GM21619 (cell line): ENCODE measurements at regions not wholly inside any gene's neighbourhood (a gene's known extent, or its start where the extent isn't known, plus 50 kb on each side); places are given as distances from the start of the nearest gene placed in this dataset.

Experiments
- ATAC-seq: cut with Tn5 transposase; IDR thresholded peaks from one replicate; pipeline ENCODE4 v1.9.1; 2021; ENCODE audit not compliant: unreplicated experiment

DNA sequence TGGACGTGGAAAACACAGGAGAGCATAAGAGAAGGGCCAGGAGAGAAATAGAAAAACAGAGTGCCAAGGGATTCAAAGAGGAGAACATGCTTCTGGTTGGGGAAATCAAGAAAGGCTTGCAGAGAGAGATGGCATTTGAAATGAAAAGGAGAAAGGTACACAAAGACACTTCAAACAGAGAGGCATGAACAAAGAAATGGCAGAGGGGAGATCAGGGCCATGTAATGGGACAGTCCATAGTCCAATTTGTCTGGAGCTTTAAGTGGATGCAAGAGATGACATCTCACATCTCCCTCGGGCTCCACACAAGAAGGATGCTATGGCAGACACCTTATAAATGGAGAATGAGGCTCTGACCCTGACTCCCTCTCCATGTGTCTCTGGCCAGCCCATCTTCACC lies 331.1 kb downstream of the MLLT3 start:
- no peak for ATAC-seq

DNA sequence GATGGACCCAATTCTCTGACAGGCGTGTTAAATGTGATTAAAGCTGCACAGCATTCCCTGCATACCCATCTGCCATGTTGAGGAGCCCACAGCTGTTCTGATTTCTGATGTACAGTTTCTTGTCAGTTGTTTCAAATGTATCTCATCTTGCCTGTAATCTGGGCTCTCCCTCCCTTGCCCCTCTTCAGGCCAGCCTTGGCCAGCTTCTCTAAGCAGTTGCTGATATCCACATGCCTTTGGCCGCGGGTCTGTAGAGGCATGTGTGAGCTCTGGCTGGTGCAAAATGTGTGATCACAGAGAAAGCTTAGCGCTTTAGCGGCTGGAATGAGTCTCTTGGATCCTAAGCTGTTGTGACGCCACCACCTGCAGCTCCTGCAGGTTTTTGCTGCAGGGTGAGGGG lies 332.0 kb downstream of the MLLT3 start:
- ATAC-seq: no peak

DNA sequence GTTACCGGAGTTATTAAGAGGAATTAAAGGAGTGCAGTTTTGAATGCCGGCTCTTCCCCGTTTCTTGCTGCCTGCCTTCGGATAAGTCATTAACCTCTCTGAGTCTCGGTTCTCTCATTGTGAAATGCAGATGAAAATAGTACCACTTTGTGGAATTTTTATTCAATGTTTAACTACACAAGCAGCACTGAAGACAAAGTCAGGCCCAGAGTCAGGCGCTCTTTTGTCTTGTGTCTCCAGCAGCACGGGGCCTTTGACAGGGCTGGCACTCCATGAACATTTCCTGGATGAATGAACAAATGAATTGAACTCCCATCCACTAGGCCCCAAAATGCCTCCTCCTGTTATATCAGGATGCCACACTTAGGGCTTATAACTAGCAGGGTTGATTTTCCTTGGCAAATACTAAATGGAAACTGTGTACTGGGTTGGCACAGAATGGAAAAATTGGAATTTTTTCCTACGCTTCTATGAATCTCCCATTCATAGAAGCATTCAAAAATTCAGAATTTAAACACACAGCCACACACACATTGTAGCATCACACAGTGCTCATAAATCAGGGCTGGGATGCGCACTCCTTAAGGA lies 332.8 kb downstream of the MLLT3 start:
- peak; percentile 23 for ATAC-seq

GRCh38 chr9:20286969-20287368 lies 335.3 kb downstream of the MLLT3 start:
- no peak for ATAC-seq

GRCh38 chr9:20286154-20286700 lies 336.1 kb downstream of the MLLT3 start:
- ATAC-seq: no peak

DNA sequence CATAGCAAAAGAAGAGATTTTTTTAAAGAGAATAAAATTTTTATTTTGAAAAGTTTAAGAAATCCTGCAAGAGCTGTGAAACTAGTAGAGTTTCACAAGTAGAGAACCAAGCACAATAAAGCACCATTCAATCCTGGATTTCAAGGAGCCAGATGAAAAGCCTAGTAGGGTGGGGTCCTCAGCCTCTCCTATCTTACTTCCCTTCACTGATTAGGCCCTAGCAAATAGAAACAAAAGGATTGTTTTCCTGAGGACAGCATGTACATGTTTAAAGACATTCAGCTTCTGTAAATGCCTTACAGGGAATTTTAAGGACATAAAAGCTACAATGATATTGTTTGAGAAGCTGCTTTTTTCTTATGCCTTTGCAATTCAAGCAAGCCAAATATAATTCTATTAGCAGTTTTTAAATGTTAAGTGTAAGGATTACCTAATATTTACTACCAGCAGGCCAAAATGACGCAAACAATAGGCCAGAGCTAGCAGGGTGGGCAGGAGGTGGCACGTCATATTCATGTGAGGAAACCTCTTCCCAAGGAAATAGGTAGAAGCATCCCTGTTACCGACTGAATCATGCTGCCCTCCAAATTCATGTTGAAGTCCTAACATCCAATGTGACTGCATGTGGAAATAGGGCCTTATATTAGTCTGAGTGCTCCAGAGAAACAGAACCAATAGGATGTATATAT lies 337.6 kb downstream of the MLLT3 start:
- ATAC-seq: no peak

GRCh38 chr9:20280330-20280729 lies 342.0 kb downstream of the MLLT3 start:
- ATAC-seq: no peak

DNA sequence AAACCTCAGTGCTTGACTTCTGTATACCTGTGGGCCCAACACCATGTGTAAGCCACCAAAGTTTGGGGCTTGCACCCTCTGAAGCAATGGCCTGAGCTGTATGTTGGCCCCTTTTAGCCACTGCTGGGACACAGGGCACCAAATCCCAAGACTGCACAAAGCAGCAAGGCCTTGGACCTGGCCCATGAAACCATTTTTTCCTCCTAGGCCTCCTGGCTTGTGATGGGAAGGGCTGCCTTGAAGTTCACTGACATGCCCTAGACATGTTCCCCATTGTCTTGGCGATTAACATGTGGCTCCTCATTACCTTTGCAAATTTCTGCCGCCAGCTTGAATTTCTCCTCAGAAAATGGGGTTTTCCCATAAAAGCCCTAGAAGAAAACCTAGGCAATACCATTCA lies 345.5 kb downstream of the MLLT3 start:
- no peak for ATAC-seq

- no peak for ATAC-seq
Observed at GRCh38 chr9:20271723-20272122, 350.6 kb downstream of the MLLT3 start.

GRCh38 chr9:20271096-20271495 lies 351.2 kb downstream of the MLLT3 start:
- ATAC-seq: peak; percentile 57

GRCh38 chr9:20270161-20270560 lies 352.1 kb downstream of the MLLT3 start:
- no peak for ATAC-seq

DNA sequence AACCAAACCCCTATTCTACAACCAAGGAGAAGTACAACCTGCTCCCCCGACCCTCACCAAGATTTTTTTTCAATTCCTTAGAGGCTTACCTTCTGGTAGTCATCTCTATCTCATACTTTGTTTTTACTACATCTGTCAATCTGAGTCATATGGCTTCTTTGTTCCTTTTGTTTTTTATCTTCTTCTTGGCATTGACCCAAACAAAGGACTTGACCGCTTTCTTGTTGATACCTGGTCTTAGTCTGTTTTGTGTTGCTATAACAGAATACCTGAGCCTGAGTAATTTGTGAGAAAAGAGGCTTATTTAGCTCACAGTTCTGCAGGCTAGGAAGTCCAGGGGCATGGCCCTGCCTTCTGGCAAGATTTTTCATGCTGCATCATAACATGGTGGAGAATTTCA lies 352.7 kb downstream of the MLLT3 start:
- ATAC-seq: no peak

DNA sequence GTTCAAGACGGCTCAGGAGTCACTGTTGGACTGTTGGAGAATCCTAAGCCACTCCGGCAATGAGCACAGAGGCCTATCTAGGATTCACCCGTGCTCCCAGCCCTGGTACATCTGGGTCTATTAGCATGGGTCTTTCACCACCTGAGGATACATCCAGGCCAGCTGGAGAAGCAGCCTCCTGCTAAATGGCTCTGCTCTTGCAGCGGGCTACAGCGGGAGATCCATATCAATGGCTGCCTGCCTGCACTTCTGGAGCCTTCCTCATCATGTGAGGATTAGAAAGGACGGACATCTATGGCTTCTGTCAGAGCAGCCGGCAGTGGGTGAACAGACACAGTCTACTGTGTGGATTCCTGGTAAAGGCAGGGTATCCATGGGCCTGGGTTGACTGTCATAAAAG lies 357.4 kb downstream of the MLLT3 start:
- ATAC-seq: no peak

DNA sequence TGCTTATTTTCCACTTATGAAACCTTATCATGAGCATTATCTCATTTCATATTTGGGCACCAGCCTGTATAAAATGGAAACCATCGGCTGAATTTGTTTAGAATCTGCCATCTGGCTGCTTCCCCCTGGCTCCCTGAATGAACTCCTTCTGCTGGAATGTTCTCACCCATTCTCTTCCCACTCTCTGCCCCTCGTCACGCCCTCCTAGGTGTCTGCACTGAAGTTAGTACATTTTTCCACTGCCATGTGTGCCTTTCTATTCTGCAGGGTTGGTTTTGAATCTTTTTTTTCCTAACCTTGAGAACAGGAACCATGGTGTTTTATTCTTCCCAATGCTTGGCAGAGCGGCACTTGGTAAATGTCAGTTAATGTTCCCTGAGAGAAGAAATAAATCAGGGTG lies 359.7 kb downstream of the MLLT3 start:
- no peak for ATAC-seq

DNA sequence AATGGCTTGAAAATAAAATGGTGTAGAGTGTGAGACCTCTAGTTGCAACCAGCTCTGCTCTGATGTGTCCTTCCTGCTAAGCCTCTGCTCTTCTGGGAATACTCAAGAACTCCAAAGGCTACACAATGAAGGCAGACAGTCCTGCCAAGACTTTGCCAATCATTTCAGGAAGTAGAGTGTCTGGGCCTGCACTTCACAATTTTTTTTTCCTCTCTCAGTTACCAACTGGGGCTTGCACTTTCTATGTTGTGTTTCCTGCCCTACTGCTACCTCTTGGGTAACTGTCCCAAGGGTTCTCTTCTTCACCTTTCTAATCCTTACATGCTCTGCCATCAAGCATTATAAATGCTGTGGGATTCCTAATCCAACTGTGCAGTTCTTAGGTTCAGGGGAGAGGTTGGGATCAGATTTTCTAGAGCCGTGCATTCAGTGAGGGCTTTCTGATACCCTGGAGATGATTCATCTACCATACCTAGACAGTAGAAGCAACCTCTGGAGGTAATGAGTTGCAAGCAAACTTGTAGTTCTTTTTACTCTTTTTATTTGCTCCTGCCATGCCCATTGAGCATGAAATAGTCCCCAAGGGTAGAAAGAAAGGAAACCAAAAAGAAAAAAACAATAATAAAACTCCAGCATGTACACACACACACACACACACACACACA lies 365.9 kb downstream of the MLLT3 start:
- no peak for ATAC-seq

- ATAC-seq: no peak
Observed at GRCh38 chr9:20255052-20255451, 367.2 kb downstream of the MLLT3 start.

- ATAC-seq: no peak
Observed at GRCh38 chr9:20253635-20254034, 368.7 kb downstream of the MLLT3 start.

DNA sequence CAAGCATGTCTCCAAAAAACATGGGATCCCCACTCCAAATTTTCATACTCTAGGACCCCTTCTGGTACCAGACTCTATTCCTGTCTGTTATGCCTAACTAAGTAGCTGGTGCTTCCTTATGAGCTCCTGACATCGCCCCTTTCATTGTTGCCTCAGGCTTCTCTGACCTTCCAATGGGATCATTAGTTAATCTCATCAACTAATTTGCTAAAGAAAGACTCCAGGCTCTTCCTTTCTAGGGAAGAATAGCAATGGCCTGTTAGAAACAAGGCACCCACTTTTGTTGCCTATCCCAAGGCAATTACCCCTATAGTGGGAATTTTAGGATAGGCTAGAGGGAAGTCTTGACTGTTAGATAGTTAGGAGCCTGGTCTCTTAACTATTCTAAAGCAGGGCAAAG lies 369.5 kb downstream of the MLLT3 start:
- ATAC-seq: no peak

- ATAC-seq: no peak
Observed at GRCh38 chr9:20250791-20251190, 371.5 kb downstream of the MLLT3 start.

- no peak for ATAC-seq
Observed at GRCh38 chr9:20244271-20244670, 378.0 kb downstream of the MLLT3 start.

DNA sequence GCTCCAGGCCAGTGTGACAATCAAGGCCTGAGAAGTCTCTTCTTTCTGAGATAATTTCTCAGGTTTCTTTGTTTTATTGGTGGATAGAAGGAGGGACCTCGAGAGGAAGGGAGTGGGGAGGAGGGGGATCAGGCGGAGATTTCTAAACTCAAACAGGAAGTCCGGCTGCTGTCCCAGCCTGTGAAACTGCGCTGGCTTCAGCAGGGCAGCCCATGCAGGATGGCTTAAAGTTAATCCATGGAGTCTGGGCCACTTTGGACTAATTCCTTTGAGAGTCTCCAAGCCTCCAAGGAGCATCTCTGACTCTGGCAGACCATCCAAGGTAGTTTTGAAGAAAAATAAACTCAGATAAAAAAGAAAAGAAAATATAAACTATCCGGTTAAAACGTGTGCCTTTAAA lies 378.5 kb downstream of the MLLT3 start:
- ATAC-seq: no peak

- peak; percentile 88 for ATAC-seq
Observed at GRCh38 chr9:20242510-20243189, 379.6 kb downstream of the MLLT3 start.
